ENCODE measurements at regions not wholly inside any gene's neighbourhood (a gene's known extent, or its start where the extent isn't known, plus 50 kb on each side); places are given as distances from the start of the nearest gene placed in this dataset.
"Not testable (repeated sequence)": the region's sequence is repeated elsewhere in the genome, so short reads cannot be mapped to it uniquely, and the experiment has no call there.

DNA sequence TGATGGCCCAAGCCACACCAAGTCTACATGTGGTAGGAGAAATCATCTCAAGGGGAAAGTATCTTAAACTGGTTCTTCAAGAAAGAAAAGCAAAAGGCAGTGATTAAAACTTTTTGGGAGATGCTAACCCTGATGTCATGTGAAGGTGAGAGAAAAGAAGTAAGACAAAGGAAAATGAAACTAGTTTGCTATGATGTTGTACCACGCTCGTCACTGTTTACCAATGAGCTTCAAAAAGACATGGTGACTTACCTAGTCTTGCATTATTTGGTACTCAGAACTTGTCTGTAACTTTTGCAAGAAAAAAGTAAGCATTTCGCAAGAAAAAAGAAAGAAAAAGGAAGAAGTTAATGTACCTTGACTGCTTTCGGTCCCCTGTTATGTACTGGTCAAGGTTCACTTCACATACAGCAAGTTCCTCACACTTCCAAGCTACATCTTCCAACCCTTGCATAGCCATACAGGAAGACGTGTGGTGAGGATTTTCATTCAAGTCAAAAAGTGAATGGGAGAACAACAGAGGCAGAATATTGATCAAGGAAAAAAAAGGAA is 739.3 kb downstream of the NR2F1-AS1 start:
- no peak for TF ChIP-seq CTCF (IDR thresholded peaks at IDR 0.05; ENCODE audit: control insufficient read depth, insufficient read depth, low read depth, low read length, missing control alignments)
- DNase-seq (ENCODE audit: low read depth) = no peak
- H3K4me3 ChIP-seq (ENCODE audit: control insufficient read depth, low read depth, low read length) = no peak overlapping the region

DNA sequence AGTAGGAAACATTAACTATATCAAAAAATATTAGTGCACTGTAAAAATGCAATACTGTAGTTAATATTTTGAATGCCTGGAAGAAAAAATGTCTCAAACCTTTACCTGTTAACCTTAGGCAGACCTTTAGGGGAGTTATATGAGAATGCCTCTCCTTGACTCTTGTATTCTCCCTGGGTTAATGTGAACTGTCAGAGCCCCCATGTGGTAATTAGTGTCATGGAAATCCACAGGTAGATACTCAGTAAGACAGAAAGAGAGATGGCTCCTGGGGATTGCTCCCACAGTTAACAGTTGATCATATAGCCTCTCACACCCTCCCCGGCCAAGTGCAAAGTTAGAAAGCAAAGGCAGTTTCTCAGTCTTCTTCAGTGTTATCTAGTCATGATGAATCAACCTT is 742.8 kb downstream of the NR2F1-AS1 start:
- no peak for DNase-seq (ENCODE audit: low read depth)
- TF ChIP-seq CTCF (IDR thresholded peaks at IDR 0.05; ENCODE audit: control insufficient read depth, insufficient read depth, low read depth, low read length, missing control alignments) = no peak

GRCh38 chr5:92836855-92837755 is 743.9 kb downstream of the NR2F1-AS1 start:
- H3K4me3 ChIP-seq (ENCODE audit: control insufficient read depth, low read depth, low read length) = no peak overlapping the region
- no peak for TF ChIP-seq CTCF (IDR thresholded peaks at IDR 0.05; ENCODE audit: control insufficient read depth, insufficient read depth, low read depth, low read length, missing control alignments)
- DNase-seq (ENCODE audit: low read depth) = peak; percentile 54

More for the DNA sequence above, 742.8 kb downstream of the NR2F1-AS1 start:
- no peak overlapping the region for H3K4me3 ChIP-seq (ENCODE audit: control insufficient read depth, low read depth, low read length)

GRCh38 chr5:92835712-92836111 is 745.3 kb downstream of the NR2F1-AS1 start:
- no peak for TF ChIP-seq CTCF (IDR thresholded peaks at IDR 0.05; ENCODE audit: control insufficient read depth, insufficient read depth, low read depth, low read length, missing control alignments)
- H3K4me3 ChIP-seq (ENCODE audit: control insufficient read depth, low read depth, low read length) = no peak overlapping the region
- DNase-seq (ENCODE audit: low read depth) = no peak

DNA sequence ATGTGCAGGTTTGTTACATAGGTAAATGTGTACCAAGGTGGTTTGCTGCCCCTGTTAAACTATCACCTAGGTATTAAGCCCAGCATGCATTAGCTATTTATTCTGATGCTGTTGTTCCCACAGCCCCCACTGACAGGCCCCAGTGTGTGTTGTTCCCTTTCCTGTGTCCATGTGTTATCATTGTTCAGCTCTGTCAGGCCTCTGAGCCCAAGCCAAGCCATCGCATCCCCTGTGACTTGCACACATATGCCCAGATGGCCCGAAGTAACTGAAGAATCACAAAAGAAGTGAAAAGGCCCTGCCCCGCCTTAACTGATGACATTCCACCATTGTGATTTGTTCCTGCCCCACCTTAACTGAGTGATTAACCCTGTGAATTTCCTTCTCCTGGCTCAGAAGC is 757.5 kb downstream of the NR2F1-AS1 start:
- DNase-seq (ENCODE audit: low read depth); H3K4me3 ChIP-seq (ENCODE audit: control insufficient read depth, low read depth, low read length): not testable (repeated sequence)

DNA sequence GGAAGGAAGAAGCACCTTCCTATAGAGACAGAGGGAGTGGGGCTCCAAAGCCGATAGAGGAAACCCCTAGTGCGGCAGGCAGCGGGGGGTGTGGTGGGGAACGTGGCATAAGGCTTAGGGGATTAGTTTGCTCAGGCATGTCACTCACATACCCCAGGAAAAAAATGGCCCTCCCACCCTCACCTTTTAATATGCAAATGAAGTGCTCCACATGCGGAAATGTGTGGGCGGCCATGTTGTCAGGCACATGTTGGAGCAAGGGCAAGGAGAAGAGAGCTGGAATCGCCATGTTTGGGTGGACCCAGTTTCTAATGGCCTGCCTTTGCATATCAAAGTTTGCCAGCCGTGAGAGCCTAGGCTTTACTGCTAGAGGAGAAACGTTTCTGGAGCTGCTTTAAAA is 758.8 kb downstream of the NR2F1-AS1 start:
- no peak for DNase-seq (ENCODE audit: low read depth)
- no peak overlapping the region for H3K4me3 ChIP-seq (ENCODE audit: control insufficient read depth, low read depth, low read length)
- TF ChIP-seq CTCF (IDR thresholded peaks at IDR 0.05; ENCODE audit: control insufficient read depth, insufficient read depth, low read depth, low read length, missing control alignments) = no peak

- H3K4me3 ChIP-seq (ENCODE audit: control insufficient read depth, low read depth, low read length) = no peak overlapping the region
- TF ChIP-seq CTCF (IDR thresholded peaks at IDR 0.05; ENCODE audit: control insufficient read depth, insufficient read depth, low read depth, low read length, missing control alignments) = no peak
- no peak for DNase-seq (ENCODE audit: low read depth)
Observed at GRCh38 chr5:92809855-92810465, 771.1 kb downstream of the NR2F1-AS1 start.

Data from AG09309 (cell line).